ENCODE measurements at regions not wholly inside any gene's neighbourhood (a gene's known extent, or its start where the extent isn't known, plus 50 kb on each side); places are given as distances from the start of the nearest gene placed in this dataset.

DNA sequence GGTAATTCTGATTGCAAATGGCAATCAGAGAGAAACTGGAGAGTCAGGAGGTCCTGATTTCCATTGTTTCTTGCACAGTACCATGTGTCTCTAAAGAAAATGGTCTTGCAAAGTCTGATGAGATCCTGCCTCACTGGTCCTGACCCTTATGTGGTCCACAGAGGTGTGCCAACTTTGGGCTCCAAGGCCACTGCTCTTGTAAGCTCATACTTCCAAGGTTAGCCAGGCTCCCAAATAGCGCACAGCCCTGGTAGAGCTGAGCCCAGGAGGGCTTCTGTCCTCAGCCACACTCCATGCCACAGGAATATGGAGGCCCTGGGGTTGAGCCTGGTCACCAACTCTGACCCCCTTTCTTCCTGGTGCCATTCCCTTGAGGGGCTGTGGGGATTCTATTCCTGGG is 80.7 kb downstream of the SDC1 start:
- no peak for TF ChIP-seq POLR2A (IDR thresholded peaks at IDR 0.05)
- TF ChIP-seq, protein P1, sequence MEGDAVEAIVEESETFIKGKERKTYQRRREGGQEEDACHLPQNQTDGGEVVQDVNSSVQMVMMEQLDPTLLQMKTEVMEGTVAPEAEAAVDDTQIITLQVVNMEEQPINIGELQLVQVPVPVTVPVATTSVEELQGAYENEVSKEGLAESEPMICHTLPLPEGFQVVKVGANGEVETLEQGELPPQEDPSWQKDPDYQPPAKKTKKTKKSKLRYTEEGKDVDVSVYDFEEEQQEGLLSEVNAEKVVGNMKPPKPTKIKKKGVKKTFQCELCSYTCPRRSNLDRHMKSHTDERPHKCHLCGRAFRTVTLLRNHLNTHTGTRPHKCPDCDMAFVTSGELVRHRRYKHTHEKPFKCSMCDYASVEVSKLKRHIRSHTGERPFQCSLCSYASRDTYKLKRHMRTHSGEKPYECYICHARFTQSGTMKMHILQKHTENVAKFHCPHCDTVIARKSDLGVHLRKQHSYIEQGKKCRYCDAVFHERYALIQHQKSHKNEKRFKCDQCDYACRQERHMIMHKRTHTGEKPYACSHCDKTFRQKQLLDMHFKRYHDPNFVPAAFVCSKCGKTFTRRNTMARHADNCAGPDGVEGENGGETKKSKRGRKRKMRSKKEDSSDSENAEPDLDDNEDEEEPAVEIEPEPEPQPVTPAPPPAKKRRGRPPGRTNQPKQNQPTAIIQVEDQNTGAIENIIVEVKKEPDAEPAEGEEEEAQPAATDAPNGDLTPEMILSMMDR (IDR thresholded peaks at IDR 0.05) = no peak

Data from testis (tissue), 2 donors.